ENCODE measurements at regions not wholly inside any gene's neighbourhood (a gene's known extent, or its start where the extent isn't known, plus 50 kb on each side); places are given as distances from the start of the nearest gene placed in this dataset.
A peak's percentile ranks its signal among the peaks of the same experiment; 100 is the strongest.

GRCh38 chr12:65546528-65546927 lies 268.0 kb downstream of the MSRB3 start:
- no peak for DNase-seq (ENCODE audit: low read depth in 2 of 2)

GRCh38 chr12:65556676-65557437 lies 267.4 kb upstream of the HMGA2 start:
- DNase-seq (ENCODE audit: low read depth in 2 of 2), result peak; percentile 49 to 50

- DNase-seq (ENCODE audit: low read depth in 2 of 2), result no peak
Observed at GRCh38 chr12:65557438-65558181, 266.7 kb upstream of the HMGA2 start.

GRCh38 chr12:65560286-65560685 lies 264.0 kb upstream of the HMGA2 start:
- DNase-seq (ENCODE audit: low read depth in 2 of 2), result no peak

GRCh38 chr12:65561798-65562382 lies 262.4 kb upstream of the HMGA2 start:
- no peak for DNase-seq (ENCODE audit: low read depth in 2 of 2)

GRCh38 chr12:65565601-65566560 lies 258.4 kb upstream of the HMGA2 start:
- no peak for DNase-seq (ENCODE audit: low read depth in 2 of 2)

- DNase-seq (ENCODE audit: low read depth in 2 of 2), result no peak
Observed at GRCh38 chr12:65566751-65567150, 257.5 kb upstream of the HMGA2 start.

GRCh38 chr12:65567820-65568219 lies 256.5 kb upstream of the HMGA2 start:
- DNase-seq (ENCODE audit: low read depth in 2 of 2), result no peak

- DNase-seq (ENCODE audit: low read depth in 2 of 2), result no peak
Observed at GRCh38 chr12:65568517-65568916, 255.8 kb upstream of the HMGA2 start.

GRCh38 chr12:65570451-65571130 lies 253.7 kb upstream of the HMGA2 start:
- no peak for DNase-seq (ENCODE audit: low read depth in 2 of 2)

GRCh38 chr12:65574867-65575266 lies 249.4 kb upstream of the HMGA2 start:
- DNase-seq (ENCODE audit: low read depth in 2 of 2), result no peak

- DNase-seq (ENCODE audit: low read depth in 2 of 2), result no peak
Observed at GRCh38 chr12:65584016-65584415, 240.3 kb upstream of the HMGA2 start.

GRCh38 chr12:65585648-65586602 lies 238.4 kb upstream of the HMGA2 start:
- DNase-seq (ENCODE audit: low read depth in 2 of 2), result no peak

GRCh38 chr12:65586796-65587195 lies 237.5 kb upstream of the HMGA2 start:
- DNase-seq (ENCODE audit: low read depth in 2 of 2), result no peak

GRCh38 chr12:65590318-65590717 lies 234.0 kb upstream of the HMGA2 start:
- DNase-seq (ENCODE audit: low read depth in 2 of 2), result no peak

GRCh38 chr12:65592416-65592815 lies 231.9 kb upstream of the HMGA2 start:
- DNase-seq (ENCODE audit: low read depth in 2 of 2), result no peak

- no peak for DNase-seq (ENCODE audit: low read depth in 2 of 2)
Observed at GRCh38 chr12:65593239-65593701, 231.0 kb upstream of the HMGA2 start.

- no peak for DNase-seq (ENCODE audit: low read depth in 2 of 2)
Observed at GRCh38 chr12:65594409-65594808, 229.9 kb upstream of the HMGA2 start.

- no peak for DNase-seq (ENCODE audit: low read depth in 2 of 2)
Observed at GRCh38 chr12:65595016-65595560, 229.2 kb upstream of the HMGA2 start.
